ENCODE measurements at regions not wholly inside any gene's neighbourhood (a gene's known extent, or its start where the extent isn't known, plus 50 kb on each side); places are given as distances from the start of the nearest gene placed in this dataset.

DNA sequence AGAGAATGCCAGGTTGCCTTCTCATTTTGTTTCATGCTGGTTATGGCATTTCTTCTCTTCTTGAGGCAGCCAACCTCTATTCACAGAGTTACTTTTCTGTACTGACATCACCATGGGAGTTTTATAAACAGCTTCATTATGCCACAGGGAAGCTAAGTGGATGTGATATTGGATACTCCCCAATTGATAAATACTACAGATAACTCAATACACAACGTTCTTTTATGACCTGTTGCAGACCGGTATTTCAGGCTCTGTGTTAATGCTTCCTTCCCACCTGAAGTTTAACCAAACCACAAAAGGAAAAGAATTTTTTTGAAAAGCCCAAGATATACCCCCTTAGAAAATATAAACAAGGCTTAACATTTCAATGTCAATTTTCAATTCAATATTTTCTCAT lies 258.3 kb upstream of the SOX11 start:
- no peak for TF ChIP-seq POLR2A (IDR thresholded peaks at IDR 0.05; ENCODE audit: low read length)
- no peak for TF ChIP-seq GATA1 (IDR thresholded peaks at IDR 0.05; ENCODE audit: low read depth, low read length)
